WI38 (cell line): ENCODE measurements at regions not wholly inside any gene's neighbourhood (a gene's known extent, or its start where the extent isn't known, plus 50 kb on each side); places are given as distances from the start of the nearest gene placed in this dataset.

Source experiments
- H3K4me3 ChIP-seq: 2 replicates; pipeline ENCODE4 v1.5.1; 2011; ENCODE audit warnings: low read depth, mild to moderate bottlenecking, control low read depth, low read length
- TF ChIP-seq, protein P1 (sequence below): IDR thresholded peaks from 2 replicates; pipeline ENCODE4 v1.5.1; 2012; ENCODE audit warnings: low read depth, mild to moderate bottlenecking, control low read depth, low read length

DNA sequence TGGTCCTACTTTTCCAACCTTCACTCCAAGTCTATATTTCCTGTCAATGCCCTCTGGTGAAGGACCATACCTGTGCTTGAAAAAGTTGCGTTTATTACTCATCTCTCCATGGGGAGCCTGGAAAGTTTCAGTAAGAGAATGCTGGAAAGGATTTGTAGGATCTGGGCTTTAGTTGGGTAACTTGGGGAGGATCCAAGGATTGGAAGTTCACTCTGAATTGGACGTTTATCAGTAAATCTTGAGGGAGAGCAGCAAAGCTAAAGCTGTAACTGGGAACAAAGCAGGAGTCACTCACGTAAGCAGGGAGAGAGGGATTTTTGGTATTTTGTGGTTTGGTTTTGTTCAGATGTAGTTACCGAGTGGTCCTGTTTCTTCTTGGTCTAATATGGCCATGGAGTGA lies 51.4 kb upstream of the NPVF start:
- H3K4me3 ChIP-seq = no peak overlapping the region
- TF ChIP-seq, protein P1, sequence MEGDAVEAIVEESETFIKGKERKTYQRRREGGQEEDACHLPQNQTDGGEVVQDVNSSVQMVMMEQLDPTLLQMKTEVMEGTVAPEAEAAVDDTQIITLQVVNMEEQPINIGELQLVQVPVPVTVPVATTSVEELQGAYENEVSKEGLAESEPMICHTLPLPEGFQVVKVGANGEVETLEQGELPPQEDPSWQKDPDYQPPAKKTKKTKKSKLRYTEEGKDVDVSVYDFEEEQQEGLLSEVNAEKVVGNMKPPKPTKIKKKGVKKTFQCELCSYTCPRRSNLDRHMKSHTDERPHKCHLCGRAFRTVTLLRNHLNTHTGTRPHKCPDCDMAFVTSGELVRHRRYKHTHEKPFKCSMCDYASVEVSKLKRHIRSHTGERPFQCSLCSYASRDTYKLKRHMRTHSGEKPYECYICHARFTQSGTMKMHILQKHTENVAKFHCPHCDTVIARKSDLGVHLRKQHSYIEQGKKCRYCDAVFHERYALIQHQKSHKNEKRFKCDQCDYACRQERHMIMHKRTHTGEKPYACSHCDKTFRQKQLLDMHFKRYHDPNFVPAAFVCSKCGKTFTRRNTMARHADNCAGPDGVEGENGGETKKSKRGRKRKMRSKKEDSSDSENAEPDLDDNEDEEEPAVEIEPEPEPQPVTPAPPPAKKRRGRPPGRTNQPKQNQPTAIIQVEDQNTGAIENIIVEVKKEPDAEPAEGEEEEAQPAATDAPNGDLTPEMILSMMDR = no peak

DNA sequence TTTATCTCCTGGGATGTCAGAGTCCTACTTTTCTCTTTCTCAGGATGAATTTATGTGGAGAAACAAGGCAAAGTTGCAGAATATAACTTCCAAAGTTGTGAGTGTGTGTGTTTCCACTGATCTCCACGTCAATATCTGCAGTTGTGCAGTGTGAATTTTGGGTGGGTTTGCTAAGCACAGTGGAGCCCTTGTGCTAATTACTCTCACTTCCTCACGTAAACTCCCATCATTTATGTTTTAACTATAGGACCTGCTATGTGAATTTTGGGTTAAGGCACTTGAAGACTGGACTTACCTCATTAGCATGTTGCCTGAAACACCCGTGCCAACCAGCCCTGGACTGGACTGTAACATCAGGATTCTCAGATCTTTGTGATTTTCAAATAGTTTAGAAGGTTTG lies 51.9 kb upstream of the NPVF start:
- TF ChIP-seq, protein P1 = no peak
- no peak overlapping the region for H3K4me3 ChIP-seq

DNA sequence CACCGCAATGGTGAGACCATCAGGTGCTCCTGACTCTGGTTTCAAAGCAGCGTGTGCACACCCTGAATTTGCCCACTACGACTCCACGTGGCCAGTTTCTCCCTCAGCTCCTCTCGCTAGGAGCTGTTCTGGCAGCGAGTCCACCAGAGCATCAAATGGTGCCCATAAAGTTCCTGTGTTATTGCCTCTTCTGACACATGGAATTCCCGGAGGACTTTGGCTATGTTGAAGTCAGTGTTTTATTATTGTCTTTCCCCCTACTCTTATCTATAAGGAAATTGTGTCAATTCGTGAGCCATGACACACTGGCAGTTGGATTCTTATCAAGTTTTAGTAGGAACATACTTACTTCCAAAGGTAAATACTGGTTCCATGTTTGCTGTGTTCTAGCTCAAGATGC lies 53.9 kb upstream of the NPVF start:
- TF ChIP-seq, protein P1 = no peak
- no peak overlapping the region for H3K4me3 ChIP-seq

DNA sequence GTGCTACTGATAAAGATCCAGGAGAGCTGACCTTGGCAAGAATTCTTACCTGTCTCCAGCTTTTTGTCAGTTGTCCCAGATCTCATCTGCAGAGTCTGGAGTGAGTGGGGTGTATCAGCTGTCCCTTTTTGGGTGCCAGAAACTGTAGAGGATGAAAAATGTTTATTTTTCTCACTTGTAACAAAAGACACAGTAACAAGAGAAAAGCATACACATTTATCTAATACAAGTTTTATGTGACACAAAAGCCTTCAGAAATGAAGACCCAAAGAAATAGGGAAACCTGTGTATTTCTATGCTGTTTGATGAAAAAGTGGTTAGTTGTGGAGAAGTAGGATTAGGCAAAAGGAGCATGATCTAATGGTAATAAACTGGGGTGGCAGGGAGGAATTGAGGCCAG lies 58.5 kb upstream of the NPVF start:
- TF ChIP-seq, protein P1 = no peak
- no peak overlapping the region for H3K4me3 ChIP-seq

DNA sequence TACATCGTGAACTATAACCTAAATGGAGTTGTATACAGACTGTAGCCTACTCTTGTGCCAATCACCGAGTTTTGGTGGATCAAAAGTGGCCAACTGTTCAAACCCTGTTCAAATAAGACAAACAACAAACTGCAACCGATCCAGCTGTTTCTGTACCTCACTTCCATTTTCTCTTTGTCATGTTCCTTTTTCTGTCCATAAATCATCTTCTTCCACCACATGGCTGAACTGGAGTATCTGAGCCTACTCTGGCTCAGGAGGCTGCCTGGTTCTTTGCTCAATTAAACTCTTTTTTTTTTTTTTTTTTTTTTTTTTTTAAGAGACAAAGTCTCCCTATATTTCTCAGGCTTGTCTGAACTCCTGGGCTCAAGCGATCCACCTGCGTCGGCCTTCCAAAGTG lies 59.0 kb upstream of the NPVF start:
- TF ChIP-seq, protein P1 = no peak
- H3K4me3 ChIP-seq = no peak overlapping the region

DNA sequence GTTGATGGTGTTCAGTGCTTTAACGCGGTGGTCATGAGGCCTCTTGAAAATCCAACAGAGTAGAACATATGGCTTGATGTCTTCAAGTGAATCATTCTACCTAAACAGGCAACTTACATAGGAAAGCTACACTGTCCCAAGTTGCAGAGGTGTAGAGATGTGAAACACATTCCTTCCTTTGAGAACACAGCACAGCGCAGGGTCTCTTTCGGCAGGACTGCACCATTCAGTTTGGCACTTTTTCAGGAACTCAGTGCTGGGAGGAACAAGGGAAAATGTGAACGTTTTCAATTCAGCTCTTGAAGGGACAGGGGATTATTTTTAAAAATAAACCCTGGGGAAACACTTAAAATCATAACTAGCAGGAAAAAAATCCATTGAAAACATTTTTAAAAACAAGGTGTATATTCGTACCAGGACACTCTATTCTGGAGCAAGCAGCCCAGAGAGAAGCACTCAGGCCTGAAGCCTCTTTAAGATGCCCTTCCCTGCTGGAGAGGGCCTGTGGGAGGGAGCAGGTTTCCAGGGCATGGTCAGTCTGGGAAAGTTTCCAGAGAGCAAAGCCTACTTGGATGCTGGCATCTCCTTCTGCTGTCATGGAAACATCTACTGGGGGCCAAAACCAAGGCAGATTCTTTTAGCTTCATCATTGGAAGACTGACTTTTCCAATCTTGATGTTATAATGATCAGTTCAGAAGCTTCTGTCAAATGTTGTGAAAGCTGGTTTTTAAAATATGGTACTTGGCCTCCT lies 60.4 kb upstream of the NPVF start:
- no peak overlapping the region for H3K4me3 ChIP-seq
- TF ChIP-seq, protein P1 = no peak

DNA sequence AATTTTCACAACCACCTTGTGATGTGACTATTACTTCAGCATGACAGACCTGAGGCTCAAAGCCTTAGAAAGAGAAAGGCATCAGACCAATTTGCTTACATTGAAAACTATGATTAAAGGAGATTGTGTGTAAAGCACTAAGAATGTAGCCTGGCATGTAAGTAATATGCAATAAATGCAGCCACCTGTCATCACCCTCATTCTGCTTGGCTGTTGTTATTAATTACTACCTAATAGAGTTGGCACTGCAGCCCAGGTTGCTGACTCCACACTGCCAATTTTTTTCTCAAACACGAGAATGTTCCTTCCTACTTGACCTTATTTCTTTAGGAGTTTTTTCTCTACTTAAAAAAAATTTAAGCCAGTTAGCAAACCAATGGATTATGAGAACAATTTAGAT lies 61.2 kb upstream of the NPVF start:
- no peak overlapping the region for H3K4me3 ChIP-seq
- TF ChIP-seq, protein P1 = no peak
